OCI-M1 (cell line): ENCODE measurements at regions not wholly inside any gene's neighbourhood (a gene's known extent, or its start where the extent isn't known, plus 50 kb on each side); places are given as distances from the start of the nearest gene placed in this dataset.
A peak's percentile ranks its signal among the peaks of the same experiment; 100 is the strongest.

Experiments used
- DNase-seq: peaks from one replicate; lab custom pipeline; 2025; lab: John Stamatoyannopoulos, UW

DNA sequence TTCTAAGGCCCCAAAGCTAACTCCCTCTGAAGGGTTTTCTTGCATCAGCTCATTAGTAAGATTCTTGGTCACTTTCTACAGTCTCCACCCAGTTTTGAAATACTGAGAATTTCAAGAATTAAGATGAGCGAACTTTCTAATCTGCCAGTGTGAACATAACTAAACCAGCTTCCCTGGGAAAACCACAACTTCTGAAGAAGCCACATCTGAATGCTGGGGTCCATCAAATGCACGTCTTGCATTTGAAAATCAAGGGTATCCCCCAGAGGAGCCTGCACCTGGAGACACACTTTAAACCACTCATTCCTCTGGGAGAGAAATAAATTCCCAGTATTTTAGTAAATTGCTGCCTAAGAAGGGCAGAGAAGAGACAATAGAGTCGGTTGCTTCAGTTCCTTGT is 292.1 kb upstream of the CDH4 start:
- DNase-seq = no peak

DNA sequence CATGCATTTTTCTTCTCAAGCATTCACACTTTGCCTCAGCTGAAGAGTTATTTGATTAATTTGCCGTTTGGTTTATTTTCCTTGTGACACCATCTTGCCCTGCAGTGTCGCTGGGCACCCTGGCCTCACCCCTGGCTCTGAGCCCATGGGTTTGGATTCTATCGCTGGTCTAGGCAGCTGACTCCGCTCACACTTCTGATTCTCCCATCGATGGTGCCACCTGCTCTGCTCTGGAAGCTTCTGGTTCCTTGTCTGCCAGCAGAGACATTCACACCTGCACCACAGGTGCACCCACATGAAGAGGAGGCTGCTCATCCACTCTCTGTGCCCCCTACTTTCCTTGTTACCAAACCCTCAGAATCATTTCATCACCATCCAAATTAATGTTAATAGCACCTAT is 291.6 kb upstream of the CDH4 start:
- no peak for DNase-seq

DNA sequence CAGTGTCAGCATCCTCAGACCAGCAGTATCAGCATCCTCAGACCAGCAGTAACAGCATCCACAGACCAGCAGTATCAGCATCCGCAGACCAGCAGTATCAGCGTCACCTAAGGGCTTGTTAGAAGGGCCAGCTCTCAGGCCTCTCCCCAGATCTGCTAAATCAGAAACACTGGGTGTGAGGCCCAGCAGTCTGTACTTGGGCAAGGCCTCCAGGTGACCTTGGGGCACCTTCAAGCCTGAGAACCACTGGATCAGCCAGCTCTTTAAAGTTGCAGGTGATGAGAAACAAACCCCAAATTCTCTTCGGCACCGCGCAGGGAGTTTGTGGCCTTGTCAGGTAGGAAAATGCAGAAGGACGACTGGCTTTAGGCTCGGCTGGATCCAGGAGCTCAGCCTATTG is 290.5 kb upstream of the CDH4 start:
- DNase-seq = no peak

DNA sequence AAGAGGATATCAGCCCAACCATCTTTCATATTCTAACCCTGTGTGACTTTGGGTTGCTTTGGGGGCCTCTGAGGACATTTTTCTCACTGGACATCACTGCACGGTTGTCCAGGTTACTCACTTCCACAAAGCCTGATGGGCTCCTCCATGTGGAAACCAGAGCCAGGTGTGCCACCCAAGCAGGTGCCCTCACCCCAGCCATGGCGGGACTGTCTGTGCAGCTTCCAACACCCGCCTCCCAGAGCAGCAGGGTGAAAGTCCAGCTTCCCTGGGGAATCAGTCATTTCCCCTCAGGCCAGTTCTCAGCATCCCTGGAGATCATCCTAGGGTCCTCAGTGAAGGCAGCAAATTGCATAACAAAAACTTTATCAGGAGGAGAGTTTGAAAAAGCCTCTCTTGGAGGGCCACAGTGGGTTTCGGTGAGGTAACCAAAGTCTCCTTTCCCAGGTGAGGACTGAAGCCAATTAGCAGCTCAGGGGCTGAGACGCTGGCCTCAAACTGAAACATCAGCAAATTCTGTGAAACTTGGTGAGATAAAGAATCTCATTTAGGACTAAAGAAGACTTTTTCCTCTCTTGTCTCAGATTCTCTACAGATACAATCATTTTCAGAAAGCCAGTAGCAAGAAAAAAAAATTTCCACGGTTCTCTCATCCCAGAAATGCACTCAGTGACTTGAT is 289.6 kb upstream of the CDH4 start:
- no peak for DNase-seq

DNA sequence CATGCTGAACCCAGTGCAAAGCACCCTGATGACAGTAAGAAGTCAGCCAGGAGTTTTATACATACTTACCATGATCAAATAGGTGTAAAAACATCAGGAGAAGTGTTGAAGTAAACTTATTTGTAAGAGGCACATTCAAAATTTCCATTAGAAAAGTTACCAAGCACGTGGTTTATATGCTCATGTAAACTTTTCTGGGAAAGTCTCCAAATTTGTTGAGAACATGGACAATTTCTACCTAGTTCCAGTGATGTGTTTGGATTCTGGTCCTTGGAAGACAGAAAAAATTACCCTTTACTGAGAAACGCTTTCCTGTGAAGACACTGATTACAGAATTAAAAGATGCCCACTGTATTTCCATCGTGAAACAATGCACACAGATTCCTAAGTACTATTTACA is 288.9 kb upstream of the CDH4 start:
- DNase-seq = no peak

DNA sequence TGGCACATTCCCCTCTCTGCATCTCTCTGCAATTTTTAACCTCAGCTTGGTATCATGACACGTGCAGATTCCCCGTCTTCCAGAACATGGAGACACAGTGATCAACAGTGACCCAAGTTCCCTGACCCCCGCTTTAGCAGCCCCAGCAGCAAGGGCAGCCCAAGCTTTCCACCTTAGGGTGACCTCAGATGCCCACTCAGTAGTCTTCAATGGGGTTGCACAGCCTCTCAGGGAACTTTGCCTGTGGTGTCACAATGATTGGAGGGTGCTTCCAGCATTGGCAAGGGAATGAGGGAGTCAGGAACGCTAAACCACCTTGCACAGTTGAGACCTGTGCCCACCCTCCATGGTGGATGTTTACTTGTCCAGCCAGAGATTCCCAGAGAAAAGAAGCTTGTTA is 287.1 kb upstream of the CDH4 start:
- DNase-seq = no peak

DNA sequence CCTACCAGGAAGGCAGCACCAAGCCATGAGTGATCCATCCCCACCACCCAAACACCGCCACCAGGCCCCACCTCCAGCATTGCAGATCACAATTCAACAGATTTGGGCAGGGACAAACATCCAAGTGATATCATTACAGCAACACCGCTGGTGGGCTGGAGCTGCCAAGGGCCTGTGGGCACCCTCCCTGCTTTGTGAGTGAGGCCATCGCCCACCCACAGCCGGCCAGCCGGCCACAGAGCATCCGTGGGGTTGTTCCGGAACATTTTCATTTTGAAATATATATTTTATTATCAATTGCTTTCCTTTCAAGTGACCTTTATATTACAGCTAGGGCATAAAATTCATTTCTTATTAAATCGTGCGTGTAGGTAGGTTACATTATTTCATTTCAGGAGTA is 286.0 kb upstream of the CDH4 start:
- no peak for DNase-seq

DNA sequence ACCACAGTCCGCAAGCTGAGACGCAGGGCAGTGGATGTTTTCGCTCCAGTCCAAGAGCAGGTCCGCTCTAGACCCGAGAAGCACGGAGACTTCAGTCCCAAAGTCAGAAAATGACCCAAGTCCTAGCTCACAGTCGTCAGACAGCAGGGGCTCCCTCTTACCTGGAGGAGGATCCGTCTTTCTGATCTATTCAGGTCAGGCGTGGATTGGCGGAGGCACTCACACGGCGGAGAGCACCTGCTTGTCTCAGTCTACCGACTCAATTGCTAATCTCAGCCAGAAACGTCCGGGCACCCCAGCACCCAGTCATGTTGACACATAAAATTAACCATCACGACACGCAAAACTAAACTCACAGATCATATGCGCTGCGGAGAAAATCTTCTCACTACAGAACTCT is 285.3 kb upstream of the CDH4 start:
- DNase-seq = no peak

DNA sequence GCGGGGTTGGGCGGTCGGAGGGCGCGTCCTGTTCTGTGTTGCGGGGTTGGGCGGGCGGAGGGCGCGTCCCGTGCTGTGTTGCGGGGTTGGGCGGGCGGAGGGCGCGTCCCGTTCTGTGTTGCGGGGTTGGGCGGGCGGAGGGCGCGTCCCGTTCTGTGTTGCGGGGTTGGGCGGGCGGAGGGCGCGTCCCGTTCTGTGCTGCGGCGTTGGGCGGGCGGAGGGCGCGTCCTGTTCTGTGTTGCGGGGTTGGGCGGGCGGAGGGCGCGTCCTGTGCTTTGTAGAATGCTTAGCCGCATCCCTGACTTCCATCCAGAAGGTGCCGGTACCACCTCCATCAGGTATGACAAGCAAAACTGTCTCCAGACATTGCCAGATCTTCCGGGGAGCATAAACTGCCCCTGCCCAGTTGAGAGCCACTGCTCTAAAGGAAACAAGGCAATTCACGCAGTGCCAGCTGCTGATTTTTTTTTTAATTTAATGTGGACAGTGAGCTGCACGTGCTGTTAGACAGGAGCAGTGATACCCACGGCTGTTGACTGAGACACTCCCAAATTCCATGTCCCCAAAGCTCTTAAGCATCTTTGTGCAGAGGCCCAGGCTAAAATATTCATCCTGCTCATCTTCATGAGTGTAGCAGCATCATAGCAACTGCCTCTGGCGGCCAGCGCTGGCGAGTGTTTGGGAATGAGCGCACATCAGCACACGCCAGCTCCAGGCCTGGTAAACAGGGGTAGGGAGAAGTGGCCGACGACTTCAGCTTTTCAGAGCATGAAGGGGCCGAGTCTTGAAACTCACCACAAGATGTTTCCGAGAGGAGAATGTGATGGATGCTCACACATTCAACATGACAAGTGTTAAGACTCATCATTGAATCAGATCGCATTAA is 284.4 kb upstream of the CDH4 start:
- DNase-seq = no peak

DNA sequence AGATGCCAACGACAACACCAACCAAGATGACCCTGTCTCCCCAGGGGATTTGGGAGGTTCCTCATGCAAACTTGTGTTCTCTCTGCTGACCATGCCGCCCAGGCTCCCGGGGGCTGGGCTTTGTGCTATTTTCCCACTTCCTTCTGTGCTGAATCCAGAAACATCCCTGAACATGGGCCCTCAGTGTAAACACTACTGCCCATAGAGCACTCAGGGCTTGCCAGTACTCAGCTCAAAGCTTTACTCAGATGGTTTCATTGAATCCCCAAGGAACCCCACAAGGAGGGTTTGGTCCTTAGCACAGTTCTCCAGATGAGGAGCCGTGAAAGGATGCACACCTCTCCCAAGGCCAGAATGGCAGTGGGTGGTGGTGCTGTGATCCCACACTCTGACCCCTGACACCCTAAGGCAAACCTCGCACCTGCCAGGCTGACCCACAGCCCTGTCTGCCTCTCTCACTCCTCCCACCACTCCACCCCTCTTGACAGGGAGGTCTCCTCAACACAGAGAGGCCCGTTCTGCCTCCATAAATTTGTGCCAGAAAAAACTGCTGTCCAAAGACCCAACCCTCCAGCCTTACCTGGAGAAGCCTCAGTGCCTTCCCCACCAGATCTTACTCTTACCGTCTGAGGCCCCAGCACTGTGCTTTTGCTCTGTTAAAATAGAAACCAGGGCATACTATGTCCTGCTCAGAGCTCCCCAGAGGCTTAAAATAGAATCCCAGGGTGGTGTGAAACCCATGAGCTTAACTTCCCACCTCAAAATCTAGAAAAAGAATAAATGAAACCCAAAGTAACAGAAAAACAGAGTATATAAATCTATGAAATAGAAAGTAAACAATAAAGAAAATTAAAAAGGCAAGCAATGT is 283.0 kb upstream of the CDH4 start:
- no peak for DNase-seq

DNA sequence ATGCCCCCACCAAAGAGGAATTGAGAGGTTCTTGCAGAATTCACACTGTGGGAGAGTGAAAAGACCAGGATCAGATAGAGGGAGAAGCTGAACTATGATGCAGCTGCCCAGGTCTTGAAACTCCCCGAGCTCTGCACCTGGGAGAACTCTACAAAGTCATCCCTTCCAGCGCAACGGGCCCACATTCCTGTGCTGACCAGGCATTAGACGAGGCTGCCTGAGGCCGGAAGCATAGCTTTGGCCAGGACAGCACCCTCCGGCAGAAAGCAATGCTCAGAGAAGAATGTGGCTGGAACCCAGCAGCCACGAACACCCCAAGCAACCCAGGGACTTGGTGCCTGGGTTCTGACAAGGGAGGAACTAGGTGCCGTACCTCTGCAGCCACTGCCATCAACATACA is 281.5 kb upstream of the CDH4 start:
- DNase-seq = no peak

DNA sequence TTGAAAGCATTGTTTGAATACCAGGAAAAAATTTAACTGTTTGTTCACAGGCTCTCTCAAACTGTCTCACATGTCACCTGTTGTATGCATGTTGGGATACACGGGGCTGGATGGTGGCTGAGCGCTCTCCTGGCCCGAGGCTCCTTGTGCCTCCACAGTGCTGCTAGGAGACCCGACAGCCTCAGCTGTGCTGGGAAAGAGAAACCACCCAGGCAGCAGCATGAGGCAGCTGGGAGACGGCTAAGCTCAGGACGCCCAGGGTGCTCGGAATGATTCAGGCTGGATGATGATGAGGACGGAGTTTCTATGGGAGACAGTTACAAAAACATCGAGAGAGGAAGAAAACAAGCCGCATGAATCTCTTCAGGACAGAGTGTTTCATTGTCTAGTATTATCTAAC is 278.0 kb upstream of the CDH4 start:
- no peak for DNase-seq

DNA sequence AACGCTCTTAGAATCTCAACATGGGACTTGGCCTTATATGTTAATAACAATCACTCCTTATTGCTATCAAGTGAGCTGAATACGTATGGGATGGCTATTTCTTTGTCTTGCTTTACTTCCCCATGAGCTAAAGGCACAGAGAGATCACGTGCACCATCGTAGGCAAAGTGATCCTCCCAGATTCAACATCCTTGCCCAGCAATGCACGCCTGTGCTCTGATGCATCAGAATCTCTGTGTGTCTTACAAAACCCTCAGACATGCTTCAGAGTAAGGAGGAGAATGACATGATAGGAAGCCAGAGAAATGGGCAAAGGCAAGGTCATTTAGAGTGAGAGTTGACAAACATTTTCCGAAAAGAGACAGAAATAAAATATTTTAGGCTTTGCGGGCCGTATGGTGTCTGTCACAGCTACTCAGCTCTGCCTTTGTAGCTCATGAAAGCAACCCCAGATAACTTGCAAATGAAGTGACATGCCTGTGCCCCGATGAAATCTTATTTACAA is 277.6 kb upstream of the CDH4 start:
- DNase-seq = no peak

DNA sequence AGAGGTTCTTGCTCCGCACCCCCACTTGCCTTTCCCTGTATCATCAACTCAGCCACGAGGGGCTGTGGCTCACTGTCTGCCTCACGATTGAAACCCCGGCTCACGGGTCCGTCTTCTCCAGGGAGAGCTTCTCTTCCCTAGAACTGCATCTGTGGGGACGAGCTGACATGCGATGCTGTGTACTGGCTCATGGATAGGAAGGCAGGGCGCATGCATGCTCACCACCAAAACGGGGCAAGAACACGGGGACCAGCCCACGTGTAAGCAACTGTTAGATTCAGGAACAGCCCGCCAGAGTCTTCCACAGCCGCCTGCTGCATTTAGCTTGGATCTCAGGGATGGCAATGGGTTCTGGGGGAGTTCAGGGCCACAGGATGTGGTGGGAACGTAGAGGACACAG is 275.9 kb upstream of the CDH4 start:
- no peak for DNase-seq

DNA sequence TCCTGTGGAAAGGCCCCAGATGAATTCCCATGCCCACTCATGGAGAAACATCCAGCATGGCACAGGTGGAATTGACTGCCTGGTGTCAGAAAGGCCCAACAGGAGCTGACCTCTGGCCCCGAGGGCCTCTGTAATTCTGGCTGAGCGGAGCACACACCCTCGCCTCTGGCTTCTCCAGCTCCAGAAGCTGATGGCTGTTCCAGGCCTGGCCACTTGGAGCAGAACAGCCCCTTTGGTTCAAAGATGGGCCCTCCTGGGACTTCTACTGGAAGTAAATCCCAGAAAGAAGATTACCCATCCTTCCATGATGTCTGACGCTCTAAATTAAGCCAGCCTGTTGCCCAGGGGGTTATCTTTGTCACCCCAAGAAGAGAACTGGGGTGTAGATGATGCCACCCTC is 275.1 kb upstream of the CDH4 start:
- DNase-seq = no peak

DNA sequence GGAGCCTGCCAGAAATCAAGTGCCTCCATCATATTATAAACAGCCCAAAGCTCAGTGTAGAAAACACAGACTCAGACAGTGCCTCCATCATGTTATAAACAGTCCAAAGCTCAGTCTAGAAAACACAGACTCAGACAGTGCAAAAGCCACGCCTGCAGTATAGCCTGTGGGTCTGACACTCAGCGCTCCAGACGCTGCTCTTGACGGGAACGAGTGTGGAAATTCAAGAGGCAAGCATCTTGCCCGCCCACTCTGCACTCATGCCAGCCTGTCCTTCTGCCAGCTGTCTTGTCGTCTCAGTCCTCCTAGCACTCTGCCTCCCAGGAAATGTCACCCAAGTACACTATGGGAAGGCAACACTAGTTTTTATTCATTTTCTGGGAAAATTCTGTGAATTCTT is 274.2 kb upstream of the CDH4 start:
- DNase-seq = no peak

DNA sequence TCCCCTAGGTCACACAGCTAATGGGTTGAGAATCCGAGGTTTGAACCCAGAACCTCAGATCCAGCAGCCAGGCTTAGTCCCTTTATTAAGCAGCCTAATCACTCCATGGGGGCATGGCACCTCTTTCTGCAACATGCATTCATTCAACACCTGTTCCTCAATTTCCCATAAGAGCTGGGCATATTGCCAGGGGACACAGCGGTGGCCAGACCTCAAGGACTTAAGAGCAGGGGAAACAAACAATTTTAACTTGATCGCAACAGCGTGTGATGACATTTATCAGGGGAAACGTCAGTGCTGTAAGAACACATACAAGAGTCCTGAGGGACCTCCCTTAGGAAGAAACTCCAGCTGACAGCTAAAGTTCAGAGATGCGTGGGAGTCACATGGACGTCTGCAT is 267.4 kb upstream of the CDH4 start:
- DNase-seq = no peak

DNA sequence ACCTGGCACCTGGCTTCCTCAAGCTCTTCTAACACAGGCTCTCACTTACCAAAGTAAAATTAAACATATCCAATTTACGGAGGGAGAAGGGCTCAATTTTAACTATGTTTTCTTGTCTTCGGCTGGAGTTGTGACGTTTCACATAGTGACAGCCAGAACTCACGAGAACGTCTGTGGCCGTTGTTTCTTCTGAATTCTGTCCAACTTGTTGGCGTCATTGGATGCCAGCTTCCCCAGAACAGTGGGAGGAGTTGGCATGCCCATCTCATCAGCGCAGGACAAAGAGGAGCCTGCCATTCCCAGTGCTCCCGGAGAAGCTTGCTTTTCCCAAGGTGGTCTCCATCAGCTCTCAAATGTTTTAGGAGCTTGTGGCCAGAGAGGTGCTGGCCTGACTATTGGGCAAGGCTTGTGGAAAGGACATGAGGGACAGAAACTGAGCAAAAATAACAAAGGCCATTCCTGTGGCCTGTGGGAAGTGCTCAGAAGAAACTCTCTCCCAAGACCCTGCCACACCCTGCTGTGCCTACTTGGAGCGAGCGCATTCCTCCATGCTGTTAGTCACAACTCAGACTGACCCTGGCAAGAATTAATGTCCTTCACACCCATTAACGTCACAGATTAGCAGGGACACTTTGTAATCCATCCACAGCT is 265.4 kb upstream of the CDH4 start:
- no peak for DNase-seq

DNA sequence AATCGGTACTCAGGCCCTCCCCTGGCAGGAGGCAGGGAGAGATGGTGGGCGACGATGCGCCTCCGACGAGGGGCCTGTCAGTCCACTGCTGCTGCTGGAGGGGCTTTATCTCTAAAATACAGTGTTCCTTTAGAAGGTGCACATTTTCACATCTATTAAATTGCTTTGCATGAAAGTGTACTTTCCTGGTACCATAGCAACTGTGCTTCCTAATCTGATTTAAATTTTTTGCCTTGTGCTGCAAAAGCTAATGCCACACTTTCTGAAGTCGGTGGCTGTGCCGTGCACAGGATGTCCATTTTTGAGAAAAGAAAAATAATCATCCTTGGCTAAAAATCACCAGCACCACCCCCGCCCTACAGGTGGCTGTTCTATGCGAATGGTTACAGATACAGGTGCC is 262.0 kb upstream of the CDH4 start:
- no peak for DNase-seq

DNA sequence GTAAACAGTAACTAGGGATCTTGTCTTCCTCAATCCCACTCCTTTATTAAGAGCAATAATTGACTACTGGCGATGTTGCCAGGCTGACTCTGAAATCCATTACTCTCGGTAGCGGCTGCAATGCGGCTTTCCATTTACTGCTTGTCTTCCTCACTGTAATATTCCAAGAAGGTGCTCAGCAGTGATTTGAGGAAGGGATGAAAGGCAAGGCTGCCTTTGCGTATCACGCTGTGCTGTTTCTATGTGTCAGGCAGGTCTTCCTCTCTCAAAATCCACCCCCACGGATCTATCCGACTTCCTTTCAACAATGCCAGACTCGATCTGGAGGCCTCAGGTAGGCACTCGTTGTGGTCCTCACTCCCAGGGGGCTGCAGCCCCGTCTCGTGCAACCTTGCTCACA is 261.4 kb upstream of the CDH4 start:
- DNase-seq = no peak

DNA sequence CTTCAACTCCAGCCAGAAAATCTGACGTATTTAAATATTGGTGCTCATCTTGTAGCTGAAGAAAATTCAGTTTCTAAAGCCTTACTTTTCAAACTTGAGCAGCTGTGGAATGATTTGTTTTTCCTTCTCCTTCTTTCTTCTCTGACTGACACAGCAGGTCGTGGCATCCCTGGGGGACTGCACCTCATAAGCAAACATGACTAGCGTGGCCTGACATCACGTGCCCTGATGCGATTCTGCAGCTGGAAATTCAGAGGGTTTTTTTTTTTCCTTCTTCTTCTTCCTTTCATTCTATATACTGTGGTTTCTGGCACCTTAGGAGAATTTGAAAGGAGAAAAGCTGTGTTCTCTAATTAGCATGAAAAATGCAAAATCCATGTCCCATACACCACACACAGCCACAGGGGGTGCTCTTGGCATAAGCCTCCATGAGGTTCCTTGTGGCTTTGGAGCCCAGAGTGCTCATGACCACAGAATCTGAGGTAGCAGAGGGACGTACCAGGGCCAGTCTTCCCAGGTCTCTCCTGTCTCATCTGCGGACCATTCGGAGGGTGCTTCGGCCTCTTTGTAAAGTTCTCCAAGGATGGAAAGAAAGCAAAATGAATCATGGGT is 258.5 kb upstream of the CDH4 start:
- peak; percentile 17 for DNase-seq

DNA sequence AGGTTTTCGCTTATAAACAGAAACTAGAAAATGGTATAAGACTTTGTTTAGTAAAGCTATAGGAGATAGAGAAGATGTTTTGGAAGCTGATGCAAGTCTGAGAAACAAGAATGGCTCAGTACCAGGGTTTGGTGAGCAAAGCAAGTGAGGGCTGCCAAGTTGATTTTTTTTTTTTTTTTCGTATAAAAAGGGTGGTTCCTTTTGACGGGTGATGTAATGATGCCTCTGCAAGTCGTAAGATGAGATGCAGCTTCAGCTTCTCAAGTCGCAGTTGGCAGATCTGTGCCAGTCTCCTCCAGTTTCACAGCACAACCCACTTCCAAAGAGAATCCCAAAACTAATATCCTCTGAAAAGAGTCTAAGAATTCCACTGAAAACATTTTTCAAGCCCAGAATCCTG is 252.8 kb upstream of the CDH4 start:
- peak; percentile 38 for DNase-seq
